ENCODE measurements at regions not wholly inside any gene's neighbourhood (a gene's known extent, or its start where the extent isn't known, plus 50 kb on each side); places are given as distances from the start of the nearest gene placed in this dataset.
"Not testable (repeated sequence)": the region's sequence is repeated elsewhere in the genome, so short reads cannot be mapped to it uniquely, and the experiment has no call there.

GRCh38 chr20:19918965-19919329, 98.2 kb upstream of the NAA20 start:
- no peak overlapping the region for H3K27ac ChIP-seq (ENCODE audit: low read length)
- H3K27ac Mint-ChIP-seq = no peak overlapping the region
- no peaks in the 10 kb centered on the region for H3K9me3 Mint-ChIP-seq
- H3K4me1 Mint-ChIP-seq = peaks cover 0 to 6% (median 0%) of the 10 kb centered on the region in 3 donors
- ChIA-PET POLR2A (no interaction called here), CTCF (no interaction called here)
- no peak for ATAC-seq (replicated peaks in 1 of 4)
- H3K36me3 ChIP-seq (ENCODE audit: control insufficient read depth in 2 of 2, extremely low read depth in 1 of 2, insufficient read depth in 1 of 2, low read length in 1 of 2) = no peaks in the 10 kb centered on the region
- peaks cover 10 to 14% of the 10 kb centered on the region in 2 donors for H3K27me3 Mint-ChIP-seq
- no peaks in the 10 kb centered on the region for H3K9me3 ChIP-seq
- 89% methylated on average over 3 of the region's 5 CpGs for WGBS (ENCODE audit: insufficient coverage)
- no peaks in the 10 kb centered on the region for H3K4me1 ChIP-seq (ENCODE audit: control insufficient read depth in 1 of 2, extremely low read depth in 1 of 2, insufficient read depth in 2 of 2, low read length in 2 of 2)
- no peaks in the 10 kb centered on the region for H3K36me3 Mint-ChIP-seq
- no peak for DNase-seq
- H3K27me3 ChIP-seq (replicated peaks in 1 of 2; ENCODE audit: control insufficient read depth in 2 of 2, extremely low read depth in 1 of 2, insufficient read depth in 2 of 2, low read length in 1 of 2) = peaks cover 0 to 7% of the 10 kb centered on the region in 2 experiments
- no peak overlapping the region for H3K4me3 ChIP-seq (ENCODE audit: control insufficient read depth in 1 of 2, extremely low read depth in 1 of 2, low read length in 1 of 2)
- H3K4me3 Mint-ChIP-seq = no peak overlapping the region

GRCh38 chr20:19920381-19921138, 96.6 kb upstream of the NAA20 start:
- Mint-ChIP-seq H3K4me3 (no peak overlapping the region), H3K36me3 (no peaks in the 10 kb centered on the region), H3K9me3 (no peaks in the 10 kb centered on the region), H3K4me1 (peaks cover 0 to 6% (median 0%) of the 10 kb centered on the region in 3 donors), H3K27ac (no peak overlapping the region), H3K27me3 (peaks cover 4 to 13% of the 10 kb centered on the region in 2 donors)
- Histone ChIP-seq H3K9me3 (no peaks in the 10 kb centered on the region), H3K27me3 (replicated peaks in 1 of 2; ENCODE audit: control insufficient read depth in 2 of 2, extremely low read depth in 1 of 2, insufficient read depth in 2 of 2, low read length in 1 of 2) (peaks cover 0 to 3% of the 10 kb centered on the region in 2 experiments), H3K27ac (ENCODE audit: low read length) (no peak overlapping the region), H3K36me3 (ENCODE audit: control insufficient read depth in 2 of 2, extremely low read depth in 1 of 2, insufficient read depth in 1 of 2, low read length in 1 of 2) (no peaks in the 10 kb centered on the region), H3K4me3 (ENCODE audit: control insufficient read depth in 1 of 2, extremely low read depth in 1 of 2, low read length in 1 of 2) (no peak overlapping the region), H3K4me1 (ENCODE audit: control insufficient read depth in 1 of 2, extremely low read depth in 1 of 2, insufficient read depth in 2 of 2, low read length in 2 of 2) (no peaks in the 10 kb centered on the region)
- CTCF ChIA-PET = no interaction called here
- POLR2A ChIA-PET = no interaction called here
- ATAC-seq (replicated peaks in 1 of 4) = no peak
- 83% methylated on average over 6 of the region's 14 CpGs for WGBS (ENCODE audit: insufficient coverage)
- no peak for DNase-seq

- no peak for DNase-seq
- H3K36me3 ChIP-seq (ENCODE audit: control insufficient read depth in 2 of 2, extremely low read depth in 1 of 2, insufficient read depth in 1 of 2, low read length in 1 of 2) = no peaks in the 10 kb centered on the region
- WGBS (ENCODE audit: insufficient coverage) = 93% methylated on average over 11 of the region's 14 CpGs
- H3K27me3 Mint-ChIP-seq = peaks cover 0 to 6% of the 10 kb centered on the region in 2 donors
- H3K4me3 ChIP-seq (ENCODE audit: control insufficient read depth in 1 of 2, extremely low read depth in 1 of 2, low read length in 1 of 2) = no peak overlapping the region
- H3K9me3 ChIP-seq = no peaks in the 10 kb centered on the region
- no peak overlapping the region for H3K4me3 Mint-ChIP-seq
- no peaks in the 10 kb centered on the region for H3K9me3 Mint-ChIP-seq
- ChIA-PET CTCF (no interaction called here), POLR2A (no interaction called here)
- H3K36me3 Mint-ChIP-seq = no peaks in the 10 kb centered on the region
- peaks cover 0 to 6% (median 0%) of the 10 kb centered on the region in 3 donors for H3K4me1 Mint-ChIP-seq
- no peak overlapping the region for H3K27ac ChIP-seq (ENCODE audit: low read length)
- H3K4me1 ChIP-seq (ENCODE audit: control insufficient read depth in 1 of 2, extremely low read depth in 1 of 2, insufficient read depth in 2 of 2, low read length in 2 of 2) = no peaks in the 10 kb centered on the region
- peaks cover 0 to 3% of the 10 kb centered on the region in 2 experiments for H3K27me3 ChIP-seq (replicated peaks in 1 of 2; ENCODE audit: control insufficient read depth in 2 of 2, extremely low read depth in 1 of 2, insufficient read depth in 2 of 2, low read length in 1 of 2)
- ATAC-seq (replicated peaks in 1 of 4) = no peak
- H3K27ac Mint-ChIP-seq = no peak overlapping the region
These were observed 95.8 kb upstream of the NAA20 start for GRCh38 chr20:19921284-19921793.

- H3K27ac ChIP-seq (ENCODE audit: low read length); DNase-seq; H3K9me3 Mint-ChIP-seq; H3K27me3 ChIP-seq (replicated peaks in 1 of 2; ENCODE audit: control insufficient read depth in 2 of 2, extremely low read depth in 1 of 2, insufficient read depth in 2 of 2, low read length in 1 of 2); H3K4me3 Mint-ChIP-seq; H3K4me1 ChIP-seq (ENCODE audit: control insufficient read depth in 1 of 2, extremely low read depth in 1 of 2, insufficient read depth in 2 of 2, low read length in 2 of 2); ATAC-seq (replicated peaks in 1 of 4); H3K36me3 ChIP-seq (ENCODE audit: control insufficient read depth in 2 of 2, extremely low read depth in 1 of 2, insufficient read depth in 1 of 2, low read length in 1 of 2); H3K9me3 ChIP-seq; H3K27me3 Mint-ChIP-seq; H3K4me1 Mint-ChIP-seq; H3K27ac Mint-ChIP-seq; POLR2A ChIA-PET; H3K4me3 ChIP-seq (ENCODE audit: control insufficient read depth in 1 of 2, extremely low read depth in 1 of 2, low read length in 1 of 2); H3K36me3 Mint-ChIP-seq: not testable (repeated sequence)
- 100% methylated on average over 2 of the region's 9 CpGs for WGBS (ENCODE audit: insufficient coverage)
- CTCF ChIA-PET = interaction anchor here in 1 of 2 donors (0.6 kb wide), 1 partner anchor 159 kb away, joined by 3 read pairs; no protein-coding TSS in a partner anchor
These were observed 95.3 kb upstream of the NAA20 start for GRCh38 chr20:19921829-19922228.

GRCh38 chr20:19922716-19923115, 94.4 kb upstream of the NAA20 start:
- Mint-ChIP-seq H3K27ac (no peak overlapping the region), H3K4me3 (no peak overlapping the region), H3K9me3 (no peaks in the 10 kb centered on the region), H3K27me3 (peaks cover 3 to 6% of the 10 kb centered on the region in 2 donors), H3K4me1 (peaks cover 0 to 5% (median 0%) of the 10 kb centered on the region in 3 donors), H3K36me3 (no peaks in the 10 kb centered on the region)
- POLR2A ChIA-PET = no interaction called here
- WGBS (ENCODE audit: insufficient coverage) = 85% methylated on average over 4 of the region's 7 CpGs
- CTCF ChIA-PET = no interaction called here
- Histone ChIP-seq H3K27me3 (replicated peaks in 1 of 2; ENCODE audit: control insufficient read depth in 2 of 2, extremely low read depth in 1 of 2, insufficient read depth in 2 of 2, low read length in 1 of 2) (peaks cover 0 to 3% of the 10 kb centered on the region in 2 experiments), H3K4me1 (ENCODE audit: control insufficient read depth in 1 of 2, extremely low read depth in 1 of 2, insufficient read depth in 2 of 2, low read length in 2 of 2) (no peaks in the 10 kb centered on the region), H3K9me3 (no peaks in the 10 kb centered on the region), H3K4me3 (ENCODE audit: control insufficient read depth in 1 of 2, extremely low read depth in 1 of 2, low read length in 1 of 2) (no peak overlapping the region), H3K36me3 (ENCODE audit: control insufficient read depth in 2 of 2, extremely low read depth in 1 of 2, insufficient read depth in 1 of 2, low read length in 1 of 2) (no peaks in the 10 kb centered on the region), H3K27ac (ENCODE audit: low read length) (no peak overlapping the region)
- no peak for DNase-seq
- ATAC-seq (replicated peaks in 1 of 4) = no peak

GRCh38 chr20:19923762-19924161, 93.4 kb upstream of the NAA20 start:
- no CpG with 5 or more reads among the region's 3 CpGs for WGBS (ENCODE audit: insufficient coverage)
- CTCF ChIA-PET = no interaction called here

More at GRCh38 chr20:19923762-19924161, 93.4 kb upstream of the NAA20 start:
- Histone ChIP-seq H3K4me1 (ENCODE audit: control insufficient read depth in 1 of 2, extremely low read depth in 1 of 2, insufficient read depth in 2 of 2, low read length in 2 of 2) (no peaks in the 10 kb centered on the region), H3K27ac (ENCODE audit: low read length) (no peak overlapping the region), H3K4me3 (ENCODE audit: control insufficient read depth in 1 of 2, extremely low read depth in 1 of 2, low read length in 1 of 2) (no peak overlapping the region), H3K9me3 (no peaks in the 10 kb centered on the region), H3K36me3 (ENCODE audit: control insufficient read depth in 2 of 2, extremely low read depth in 1 of 2, insufficient read depth in 1 of 2, low read length in 1 of 2) (no peaks in the 10 kb centered on the region), H3K27me3 (replicated peaks in 1 of 2; ENCODE audit: control insufficient read depth in 2 of 2, extremely low read depth in 1 of 2, insufficient read depth in 2 of 2, low read length in 1 of 2) (peaks cover 0 to 3% of the 10 kb centered on the region in 2 experiments)
- Mint-ChIP-seq H3K27me3 (peaks cover 3% of the 10 kb centered on the region in 2 donors), H3K4me1 (no peaks in the 10 kb centered on the region), H3K27ac (no peak overlapping the region), H3K4me3 (no peak overlapping the region), H3K36me3 (no peaks in the 10 kb centered on the region), H3K9me3 (no peaks in the 10 kb centered on the region)
- ATAC-seq (replicated peaks in 1 of 4) = no peak
- POLR2A ChIA-PET = no interaction called here
- no peak for DNase-seq

Data from T-cell (primary cell).